Hindlimb muscle (tissue), 1 donor: ENCODE measurements at regions not wholly inside any gene's neighbourhood (a gene's known extent, or its start where the extent isn't known, plus 50 kb on each side); places are given as distances from the start of the nearest gene placed in this dataset.
"Not testable (repeated sequence)": the region's sequence is repeated elsewhere in the genome, so short reads cannot be mapped to it uniquely, and the experiment has no call there.

Experiments
- DNase-seq: peaks from one replicate; pipeline ENCODE4 v3.0.0-alpha.2; 2013

GRCh38 chr18:60202708-60203107 is 169.9 kb downstream of the MC4R start:
- no peak for DNase-seq

GRCh38 chr18:60200558-60200957 is 172.0 kb downstream of the MC4R start:
- DNase-seq = no peak

- DNase-seq = no peak
Observed at GRCh38 chr18:60199505-60199904, 173.1 kb downstream of the MC4R start.

GRCh38 chr18:60197671-60198462 is 174.7 kb downstream of the MC4R start:
- no peak for DNase-seq

- DNase-seq = peak; percentile 29
Observed at GRCh38 chr18:60196836-60197606, 175.6 kb downstream of the MC4R start.

- no peak for DNase-seq
Observed at GRCh38 chr18:60193780-60194179, 178.8 kb downstream of the MC4R start.

GRCh38 chr18:60191926-60192325 is 180.6 kb downstream of the MC4R start:
- no peak for DNase-seq

- DNase-seq = peak; percentile 9
Observed at GRCh38 chr18:60189856-60190255, 182.7 kb downstream of the MC4R start.

- DNase-seq = no peak
Observed at GRCh38 chr18:60188958-60189357, 183.6 kb downstream of the MC4R start.

- no peak for DNase-seq
Observed at GRCh38 chr18:60182223-60182622, 190.4 kb downstream of the MC4R start.

GRCh38 chr18:60180671-60181070 is 191.9 kb downstream of the MC4R start:
- DNase-seq = no peak

- DNase-seq = not testable (repeated sequence)
Observed at GRCh38 chr18:60178224-60178623, 194.4 kb downstream of the MC4R start.

GRCh38 chr18:60176259-60176658 is 196.3 kb downstream of the MC4R start:
- DNase-seq = no peak

- no peak for DNase-seq
Observed at GRCh38 chr18:60174832-60175231, 197.7 kb downstream of the MC4R start.

- DNase-seq = no peak
Observed at GRCh38 chr18:60172030-60172429, 200.5 kb downstream of the MC4R start.

- no peak for DNase-seq
Observed at GRCh38 chr18:60163622-60164021, 209.0 kb downstream of the MC4R start.

GRCh38 chr18:60162388-60162787 is 210.2 kb downstream of the MC4R start:
- DNase-seq = no peak

- no peak for DNase-seq
Observed at GRCh38 chr18:60157810-60158209, 214.8 kb downstream of the MC4R start.

GRCh38 chr18:60153376-60153775 is 219.2 kb downstream of the MC4R start:
- DNase-seq = no peak

- no peak for DNase-seq
Observed at GRCh38 chr18:60149316-60149715, 223.3 kb downstream of the MC4R start.

- DNase-seq = no peak
Observed at GRCh38 chr18:60147323-60147722, 225.3 kb downstream of the MC4R start.

GRCh38 chr18:60146220-60146960 is 226.2 kb downstream of the MC4R start:
- DNase-seq = no peak

GRCh38 chr18:60145776-60146175 is 226.8 kb downstream of the MC4R start:
- DNase-seq = no peak
